ENCODE measurements at regions not wholly inside any gene's neighbourhood (a gene's known extent, or its start where the extent isn't known, plus 50 kb on each side); places are given as distances from the start of the nearest gene placed in this dataset.

- no peak for DNase-seq
- no peak overlapping the region for H3K27ac ChIP-seq
- no peaks in the 10 kb centered on the region for H3K36me3 ChIP-seq (replicated peaks)
- TF ChIP-seq CTCF (IDR thresholded peaks at IDR 0.05; ENCODE audit: low read depth, low read length, missing control alignments) = no peak
- no peak overlapping the region for H3K4me3 ChIP-seq (ENCODE audit: low read depth, low read length)
- no peaks in the 10 kb centered on the region for H3K27me3 ChIP-seq (replicated peaks)
- in situ Hi-C loops (cut with HindIII; ENCODE audit: low pct_ligation_motif_present, low sequenced_read_pairs) = no loop called here
Observed at GRCh38 chr7:110139056-110139455, 951.9 kb upstream of the LRRN3 start.

- no peak overlapping the region for H3K27ac ChIP-seq
- no peak for TF ChIP-seq CTCF (IDR thresholded peaks at IDR 0.05; ENCODE audit: low read depth, low read length, missing control alignments)
- H3K36me3 ChIP-seq (replicated peaks) = no peaks in the 10 kb centered on the region
- no peaks in the 10 kb centered on the region for H3K27me3 ChIP-seq (replicated peaks)
- H3K4me3 ChIP-seq (ENCODE audit: low read depth, low read length) = no peak overlapping the region
- no peak for DNase-seq
- in situ Hi-C loops (cut with HindIII; ENCODE audit: low pct_ligation_motif_present, low sequenced_read_pairs) = no loop called here
Observed at GRCh38 chr7:110142939-110143526, 947.9 kb upstream of the LRRN3 start.

GRCh38 chr7:110144599-110144998, 946.3 kb upstream of the LRRN3 start:
- Histone ChIP-seq H3K36me3 (replicated peaks) (no peaks in the 10 kb centered on the region), H3K27me3 (replicated peaks) (no peaks in the 10 kb centered on the region), H3K27ac (no peak overlapping the region), H3K4me3 (ENCODE audit: low read depth, low read length) (no peak overlapping the region)
- in situ Hi-C loops (cut with HindIII; ENCODE audit: low pct_ligation_motif_present, low sequenced_read_pairs) = no loop called here
- no peak for TF ChIP-seq CTCF (IDR thresholded peaks at IDR 0.05; ENCODE audit: low read depth, low read length, missing control alignments)
- DNase-seq = no peak

GRCh38 chr7:110148054-110148453, 942.9 kb upstream of the LRRN3 start:
- TF ChIP-seq CTCF (IDR thresholded peaks at IDR 0.05; ENCODE audit: low read depth, low read length, missing control alignments) = no peak
- Histone ChIP-seq H3K36me3 (replicated peaks) (no peaks in the 10 kb centered on the region), H3K27ac (no peak overlapping the region), H3K4me3 (ENCODE audit: low read depth, low read length) (no peak overlapping the region), H3K27me3 (replicated peaks) (no peaks in the 10 kb centered on the region)
- in situ Hi-C loops (cut with HindIII; ENCODE audit: low pct_ligation_motif_present, low sequenced_read_pairs) = no loop called here
- DNase-seq = no peak

- no peak overlapping the region for H3K4me3 ChIP-seq (ENCODE audit: low read depth, low read length)
- no peaks in the 10 kb centered on the region for H3K36me3 ChIP-seq (replicated peaks)
- H3K27me3 ChIP-seq (replicated peaks) = no peaks in the 10 kb centered on the region
- no peak for DNase-seq
- TF ChIP-seq CTCF (IDR thresholded peaks at IDR 0.05; ENCODE audit: low read depth, low read length, missing control alignments) = no peak
- in situ Hi-C loops (cut with HindIII; ENCODE audit: low pct_ligation_motif_present, low sequenced_read_pairs) = no loop called here
- H3K27ac ChIP-seq = no peak overlapping the region
Observed at GRCh38 chr7:110153222-110153621, 937.7 kb upstream of the LRRN3 start.

- Histone ChIP-seq H3K36me3 (replicated peaks) (no peaks in the 10 kb centered on the region), H3K4me3 (ENCODE audit: low read depth, low read length) (no peak overlapping the region), H3K27ac (no peak overlapping the region), H3K27me3 (replicated peaks) (no peaks in the 10 kb centered on the region)
- no peak for TF ChIP-seq CTCF (IDR thresholded peaks at IDR 0.05; ENCODE audit: low read depth, low read length, missing control alignments)
- DNase-seq = no peak
- in situ Hi-C loops (cut with HindIII; ENCODE audit: low pct_ligation_motif_present, low sequenced_read_pairs) = no loop called here
Observed at GRCh38 chr7:110156511-110156910, 934.4 kb upstream of the LRRN3 start.
